Neural cell (in vitro differentiated cells): ENCODE measurements at regions not wholly inside any gene's neighbourhood (a gene's known extent, or its start where the extent isn't known, plus 50 kb on each side); places are given as distances from the start of the nearest gene placed in this dataset.

Experiments
- H2AFZ ChIP-seq: fragments of 200-600, 300-800 bp; sonication (generic), shearing (Covaris generic); 2 replicates; pipeline ENCODE4 v1.6.0; 2014; ENCODE audit warnings: low read depth, mild to moderate bottlenecking, antibody characterized with exemption, low read length, moderate library complexity
- H3F3A ChIP-seq: fragments of 200-600 bp; shearing (Covaris generic); 2 replicates; pipeline ENCODE4 v1.6.1; 2016; ENCODE audit warnings: mild to moderate bottlenecking, moderate library complexity, mixed read lengths, antibody characterized with exemption, low read length; ENCODE audit not compliant: insufficient read depth, poor library complexity, severe bottlenecking
- H3K27ac ChIP-seq: fragments of 200-600, 300-800 bp; sonication (generic), shearing (Covaris generic); 2 replicates; pipeline ENCODE4 v1.5.1; 2014; ENCODE audit warnings: mild to moderate bottlenecking, low read length, moderate library complexity
- H3K27me3 ChIP-seq: fragments of 300-800, 200-600 bp; sonication (generic), shearing (Covaris generic); 2 replicates; pipeline ENCODE4 v1.6.0; 2014; ENCODE audit warnings: mild to moderate bottlenecking, low read depth, low read length, moderate library complexity; ENCODE audit not compliant: insufficient read depth
- H3K36me3 ChIP-seq: fragments of 300-800, 200-600 bp; sonication (generic), shearing (Covaris generic); 2 replicates; pipeline ENCODE4 v1.5.1; 2014; ENCODE audit warnings: mild to moderate bottlenecking, antibody characterized with exemption, low read length, moderate library complexity; ENCODE audit not compliant: insufficient read depth
- H3K4me2 ChIP-seq: fragments of 300-800, 200-600 bp; sonication (generic), shearing (Covaris generic); 2 replicates; pipeline ENCODE4 v1.6.0; 2014; ENCODE audit warnings: mild to moderate bottlenecking, low read length
- H3K4me3 ChIP-seq: fragments of 300-800, 200-600 bp; sonication (generic), shearing (Covaris generic); 2 replicates; pipeline ENCODE4 v1.5.1; 2014; ENCODE audit warnings: mild to moderate bottlenecking, low read length, moderate library complexity
- H3K79me2 ChIP-seq: fragments of 200-600 bp; shearing (Covaris generic); replicated peaks from 2 replicates; pipeline ENCODE4 v1.6.0; 2014; ENCODE audit warnings: mild to moderate bottlenecking, low read length, moderate library complexity; ENCODE audit not compliant: insufficient read depth
- H3K9ac ChIP-seq: fragments of 300-800, 200-600 bp; sonication (generic), shearing (Covaris generic); 2 replicates; pipeline ENCODE4 v1.6.1; 2016; ENCODE audit warnings: mild to moderate bottlenecking, low read length, mixed read lengths
- H3K9me2 ChIP-seq: fragments of 200-600 bp; shearing (Covaris generic); 2 replicates; pipeline ENCODE4 v1.6.1; 2016; ENCODE audit warnings: mild to moderate bottlenecking, low read length, mixed read lengths; ENCODE audit not compliant: insufficient read depth
- H3K9me3 ChIP-seq: fragments of 200-600, 300-800 bp; sonication (generic), shearing (Covaris generic); 2 replicates; pipeline ENCODE4 v1.6.1; 2016; ENCODE audit warnings: mild to moderate bottlenecking, mixed run types, low read length, moderate library complexity, mixed read lengths
- H4K20me1 ChIP-seq: fragments of 200-600 bp; shearing (Covaris generic); 2 replicates; pipeline ENCODE4 v1.6.1; 2016; ENCODE audit warnings: mild to moderate bottlenecking, mixed run types; ENCODE audit not compliant: insufficient read depth
- CTCF ChIP-seq: fragments of 450-650 bp; IDR thresholded peaks from 2 replicates; pipeline ENCODE4 v1.5.1; 2014; ENCODE audit warnings: antibody characterized with exemption, mild to moderate bottlenecking, moderate library complexity; ENCODE audit not compliant: poor library complexity, severe bottlenecking
- EP300 ChIP-seq: fragments of 450-650 bp; conservative IDR thresholded peaks from 2 replicates; pipeline ENCODE4 v1.6.1; 2014; ENCODE audit warnings: antibody characterized with exemption, mild to moderate bottlenecking, moderate library complexity; ENCODE audit not compliant: poor library complexity, severe bottlenecking
- EZH2 ChIP-seq: fragments of 200-600, 300-800 bp; shearing (Covaris generic), sonication (generic); IDR thresholded peaks from 2 replicates; pipeline ENCODE4 v1.6.1; 2014; ENCODE audit warnings: antibody characterized with exemption, low read length, borderline replicate concordance, mild to moderate bottlenecking; ENCODE audit not compliant: insufficient read depth, poor library complexity, severe bottlenecking
- MXI1 ChIP-seq: fragments of 450-650 bp; conservative IDR thresholded peaks from 2 replicates; pipeline ENCODE4 v1.6.1; 2014; ENCODE audit warnings: antibody characterized with exemption, mild to moderate bottlenecking; ENCODE audit not compliant: poor library complexity, severe bottlenecking
- POLR2AphosphoS5 ChIP-seq: IDR thresholded peaks from 2 replicates; pipeline ENCODE4 v1.6.1; 2012
- RAD21 ChIP-seq: fragments of 450-650 bp; conservative IDR thresholded peaks from 2 replicates; pipeline ENCODE4 v1.6.1; 2014; ENCODE audit warnings: antibody characterized with exemption, mild to moderate bottlenecking, moderate library complexity
- REST ChIP-seq: IDR thresholded peaks from 2 replicates; pipeline ENCODE4 v1.6.1; 2012; ENCODE audit warnings: borderline replicate concordance
- SMC3 ChIP-seq: fragments of 450-650 bp; conservative IDR thresholded peaks from 2 replicates; pipeline ENCODE4 v1.6.1; 2014; ENCODE audit warnings: antibody characterized with exemption, mild to moderate bottlenecking, moderate library complexity; ENCODE audit not compliant: poor library complexity
- TAF1 ChIP-seq: IDR thresholded peaks from 2 replicates; pipeline ENCODE4 v1.6.1; 2012; ENCODE audit warnings: low read depth

DNA sequence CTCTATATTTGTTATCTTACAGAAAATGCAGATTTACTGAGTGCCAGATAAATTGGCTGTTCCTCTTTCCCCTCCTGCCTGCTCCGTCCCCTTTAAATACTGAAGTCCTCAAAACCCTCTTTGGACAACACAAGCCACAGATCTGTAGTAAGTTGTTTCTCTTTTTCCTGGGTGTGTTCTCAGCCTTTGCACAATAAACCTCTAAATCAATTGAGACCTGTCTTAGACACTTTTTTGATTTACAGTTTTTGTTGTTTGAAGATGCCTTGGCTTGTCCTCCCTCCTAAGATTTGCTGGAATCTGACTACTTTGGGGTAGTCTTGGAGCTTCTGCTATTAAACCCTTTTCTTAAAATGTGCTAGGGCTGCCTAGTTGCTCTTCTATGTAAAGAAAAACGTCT is 60.9 kb upstream of the EIF2S2 start:
- no peaks in the 10 kb centered on the region for H4K20me1 ChIP-seq
- no peak overlapping the region for H3K4me2 ChIP-seq
- H3K27me3 ChIP-seq = no peaks in the 10 kb centered on the region

GRCh38 chr20:34175079-34175478 is 63.0 kb upstream of the EIF2S2 start:
- H4K20me1 ChIP-seq = no peaks in the 10 kb centered on the region
- no peak overlapping the region for H2AFZ ChIP-seq
- H3K9me2 ChIP-seq = no peaks in the 10 kb centered on the region

More for the DNA sequence above, 60.9 kb upstream of the EIF2S2 start:
- no peaks in the 10 kb centered on the region for H3K36me3 ChIP-seq
- no peaks in the 10 kb centered on the region for H3F3A ChIP-seq
- no peak overlapping the region for H3K4me3 ChIP-seq
- TF ChIP-seq REST = no peak
- no peak for TF ChIP-seq CTCF
- TF ChIP-seq TAF1 = no peak
- TF ChIP-seq SMC3 = no peak
- no peak for TF ChIP-seq MXI1
- TF ChIP-seq POLR2AphosphoS5 = no peak
- TF ChIP-seq RAD21 = no peak
- no peak for TF ChIP-seq EP300
- no peak for TF ChIP-seq EZH2
- no peaks in the 10 kb centered on the region for H3K9me3 ChIP-seq
- no peak overlapping the region for H3K9ac ChIP-seq
- no peaks in the 10 kb centered on the region for H3K9me2 ChIP-seq
- H3K27ac ChIP-seq = no peak overlapping the region
- H3K79me2 ChIP-seq = no peaks in the 10 kb centered on the region
- H2AFZ ChIP-seq = no peak overlapping the region

More at GRCh38 chr20:34175079-34175478, 63.0 kb upstream of the EIF2S2 start:
- Histone ChIP-seq H3K9me3 (no peaks in the 10 kb centered on the region), H3K9ac (no peak overlapping the region), H3K27ac (no peak overlapping the region), H3K79me2 (no peaks in the 10 kb centered on the region), H3K4me2 (no peak overlapping the region), H3K27me3 (no peaks in the 10 kb centered on the region), H3K36me3 (no peaks in the 10 kb centered on the region), H3F3A (no peaks in the 10 kb centered on the region), H3K4me3 (no peak overlapping the region)
- TF ChIP-seq REST (no peak), TAF1 (no peak), SMC3 (no peak), POLR2AphosphoS5 (no peak)
